ENCODE measurements at regions not wholly inside any gene's neighbourhood (a gene's known extent, or its start where the extent isn't known, plus 50 kb on each side); places are given as distances from the start of the nearest gene placed in this dataset.
"Not testable (repeated sequence)": the region's sequence is repeated elsewhere in the genome, so short reads cannot be mapped to it uniquely, and the experiment has no call there.

GRCh38 chr5:112472614-112473013, 53.5 kb upstream of the EPB41L4A start:
- Histone ChIP-seq H3K36me3 (ENCODE audit: control insufficient read depth in 1 of 2, insufficient read depth in 2 of 2, low read length in 2 of 2) (no peaks in the 10 kb centered on the region), H3K9me3 (ENCODE audit: control insufficient read depth in 1 of 2, low read length in 2 of 2) (no peaks in the 10 kb centered on the region), H3K4me1 (ENCODE audit: control insufficient read depth in 1 of 2, insufficient read depth in 2 of 2, low read length in 2 of 2) (no peaks in the 10 kb centered on the region), H3K4me3 (ENCODE audit: low read depth in 1 of 2, low read length in 2 of 2) (no peak overlapping the region), H3K27ac (ENCODE audit: low read depth, low read length) (no peak overlapping the region), H3K27me3 (ENCODE audit: control insufficient read depth in 1 of 2, insufficient read depth in 2 of 2, low read length in 2 of 2) (no peaks in the 10 kb centered on the region), H3K9ac (ENCODE audit: low read depth in 1 of 2, low read length in 2 of 2) (no peak overlapping the region)

- Histone ChIP-seq H3K4me1 (ENCODE audit: control insufficient read depth in 1 of 2, insufficient read depth in 2 of 2, low read length in 2 of 2) (no peaks in the 10 kb centered on the region), H3K36me3 (ENCODE audit: control insufficient read depth in 1 of 2, insufficient read depth in 2 of 2, low read length in 2 of 2) (no peaks in the 10 kb centered on the region), H3K9ac (ENCODE audit: low read depth in 1 of 2, low read length in 2 of 2) (no peak overlapping the region), H3K4me3 (ENCODE audit: low read depth in 1 of 2, low read length in 2 of 2) (no peak overlapping the region), H3K27ac (ENCODE audit: low read depth, low read length) (no peak overlapping the region), H3K27me3 (ENCODE audit: control insufficient read depth in 1 of 2, insufficient read depth in 2 of 2, low read length in 2 of 2) (no peaks in the 10 kb centered on the region), H3K9me3 (ENCODE audit: control insufficient read depth in 1 of 2, low read length in 2 of 2) (no peaks in the 10 kb centered on the region)
These were observed 54.9 kb upstream of the EPB41L4A start for GRCh38 chr5:112473989-112474388.

GRCh38 chr5:112475747-112476365, 56.8 kb upstream of the EPB41L4A start:
- H3K9me3 ChIP-seq (ENCODE audit: control insufficient read depth in 1 of 2, low read length in 2 of 2) = no peaks in the 10 kb centered on the region
- H3K4me1 ChIP-seq (ENCODE audit: control insufficient read depth in 1 of 2, insufficient read depth in 2 of 2, low read length in 2 of 2) = no peaks in the 10 kb centered on the region
- H3K27me3 ChIP-seq (ENCODE audit: control insufficient read depth in 1 of 2, insufficient read depth in 2 of 2, low read length in 2 of 2) = no peaks in the 10 kb centered on the region
- no peak overlapping the region for H3K4me3 ChIP-seq (ENCODE audit: low read depth in 1 of 2, low read length in 2 of 2)
- H3K27ac ChIP-seq (ENCODE audit: low read depth, low read length) = no peak overlapping the region
- H3K9ac ChIP-seq (ENCODE audit: low read depth in 1 of 2, low read length in 2 of 2) = no peak overlapping the region
- no peaks in the 10 kb centered on the region for H3K36me3 ChIP-seq (ENCODE audit: control insufficient read depth in 1 of 2, insufficient read depth in 2 of 2, low read length in 2 of 2)

- Histone ChIP-seq H3K4me1 (ENCODE audit: control insufficient read depth in 1 of 2, insufficient read depth in 2 of 2, low read length in 2 of 2) (no peaks in the 10 kb centered on the region), H3K4me3 (ENCODE audit: low read depth in 1 of 2, low read length in 2 of 2) (no peak overlapping the region), H3K27ac (ENCODE audit: low read depth, low read length) (no peak overlapping the region), H3K27me3 (ENCODE audit: control insufficient read depth in 1 of 2, insufficient read depth in 2 of 2, low read length in 2 of 2) (no peaks in the 10 kb centered on the region), H3K36me3 (ENCODE audit: control insufficient read depth in 1 of 2, insufficient read depth in 2 of 2, low read length in 2 of 2) (no peaks in the 10 kb centered on the region), H3K9ac (ENCODE audit: low read depth in 1 of 2, low read length in 2 of 2) (no peak overlapping the region), H3K9me3 (ENCODE audit: control insufficient read depth in 1 of 2, low read length in 2 of 2) (peaks cover 0 to 3% of the 10 kb centered on the region in 2 donors)
These were observed 60.3 kb upstream of the EPB41L4A start for GRCh38 chr5:112479418-112479817.

GRCh38 chr5:112480501-112480900, 61.4 kb upstream of the EPB41L4A start:
- Histone ChIP-seq H3K36me3 (ENCODE audit: control insufficient read depth in 1 of 2, insufficient read depth in 2 of 2, low read length in 2 of 2) (no peaks in the 10 kb centered on the region), H3K4me1 (ENCODE audit: control insufficient read depth in 1 of 2, insufficient read depth in 2 of 2, low read length in 2 of 2) (no peaks in the 10 kb centered on the region), H3K4me3 (ENCODE audit: low read depth in 1 of 2, low read length in 2 of 2) (no peak overlapping the region), H3K9me3 (ENCODE audit: control insufficient read depth in 1 of 2, low read length in 2 of 2) (peaks cover 0 to 3% of the 10 kb centered on the region in 2 donors), H3K27me3 (ENCODE audit: control insufficient read depth in 1 of 2, insufficient read depth in 2 of 2, low read length in 2 of 2) (no peaks in the 10 kb centered on the region), H3K27ac (ENCODE audit: low read depth, low read length) (no peak overlapping the region), H3K9ac (ENCODE audit: low read depth in 1 of 2, low read length in 2 of 2) (no peak overlapping the region)

- no peak overlapping the region for H3K4me3 ChIP-seq (ENCODE audit: low read depth in 1 of 2, low read length in 2 of 2)
- peaks cover 0 to 3% of the 10 kb centered on the region in 2 donors for H3K9me3 ChIP-seq (ENCODE audit: control insufficient read depth in 1 of 2, low read length in 2 of 2)
- H3K4me1 ChIP-seq (ENCODE audit: control insufficient read depth in 1 of 2, insufficient read depth in 2 of 2, low read length in 2 of 2) = no peaks in the 10 kb centered on the region
- H3K36me3 ChIP-seq (ENCODE audit: control insufficient read depth in 1 of 2, insufficient read depth in 2 of 2, low read length in 2 of 2) = no peaks in the 10 kb centered on the region
- no peak overlapping the region for H3K9ac ChIP-seq (ENCODE audit: low read depth in 1 of 2, low read length in 2 of 2)
- no peaks in the 10 kb centered on the region for H3K27me3 ChIP-seq (ENCODE audit: control insufficient read depth in 1 of 2, insufficient read depth in 2 of 2, low read length in 2 of 2)
- no peak overlapping the region for H3K27ac ChIP-seq (ENCODE audit: low read depth, low read length)
These were observed 64.6 kb upstream of the EPB41L4A start for GRCh38 chr5:112483704-112484103.

GRCh38 chr5:112485934-112486355, 66.9 kb upstream of the EPB41L4A start:
- Histone ChIP-seq H3K36me3 (ENCODE audit: control insufficient read depth in 1 of 2, insufficient read depth in 2 of 2, low read length in 2 of 2) (no peaks in the 10 kb centered on the region), H3K9me3 (ENCODE audit: control insufficient read depth in 1 of 2, low read length in 2 of 2) (peaks cover 0 to 3% of the 10 kb centered on the region in 2 donors), H3K4me1 (ENCODE audit: control insufficient read depth in 1 of 2, insufficient read depth in 2 of 2, low read length in 2 of 2) (no peaks in the 10 kb centered on the region), H3K27me3 (ENCODE audit: control insufficient read depth in 1 of 2, insufficient read depth in 2 of 2, low read length in 2 of 2) (no peaks in the 10 kb centered on the region), H3K9ac (ENCODE audit: low read depth in 1 of 2, low read length in 2 of 2) (no peak overlapping the region), H3K27ac (ENCODE audit: low read depth, low read length) (no peak overlapping the region), H3K4me3 (ENCODE audit: low read depth in 1 of 2, low read length in 2 of 2) (no peak overlapping the region)

GRCh38 chr5:112491257-112491656, 72.2 kb upstream of the EPB41L4A start:
- no peak overlapping the region for H3K4me3 ChIP-seq (ENCODE audit: low read depth in 1 of 2, low read length in 2 of 2)
- H3K36me3 ChIP-seq (ENCODE audit: control insufficient read depth in 1 of 2, insufficient read depth in 2 of 2, low read length in 2 of 2) = no peaks in the 10 kb centered on the region
- H3K4me1 ChIP-seq (ENCODE audit: control insufficient read depth in 1 of 2, insufficient read depth in 2 of 2, low read length in 2 of 2) = no peaks in the 10 kb centered on the region
- no peaks in the 10 kb centered on the region for H3K27me3 ChIP-seq (ENCODE audit: control insufficient read depth in 1 of 2, insufficient read depth in 2 of 2, low read length in 2 of 2)
- no peak overlapping the region for H3K27ac ChIP-seq (ENCODE audit: low read depth, low read length)
- H3K9ac ChIP-seq (ENCODE audit: low read depth in 1 of 2, low read length in 2 of 2) = no peak overlapping the region
- no peaks in the 10 kb centered on the region for H3K9me3 ChIP-seq (ENCODE audit: control insufficient read depth in 1 of 2, low read length in 2 of 2)

- Histone ChIP-seq H3K4me1 (ENCODE audit: control insufficient read depth in 1 of 2, insufficient read depth in 2 of 2, low read length in 2 of 2) (no peaks in the 10 kb centered on the region), H3K36me3 (ENCODE audit: control insufficient read depth in 1 of 2, insufficient read depth in 2 of 2, low read length in 2 of 2) (no peaks in the 10 kb centered on the region), H3K9me3 (ENCODE audit: control insufficient read depth in 1 of 2, low read length in 2 of 2) (no peaks in the 10 kb centered on the region), H3K27ac (ENCODE audit: low read depth, low read length) (no peak overlapping the region), H3K4me3 (ENCODE audit: low read depth in 1 of 2, low read length in 2 of 2) (no peak overlapping the region), H3K27me3 (ENCODE audit: control insufficient read depth in 1 of 2, insufficient read depth in 2 of 2, low read length in 2 of 2) (no peaks in the 10 kb centered on the region), H3K9ac (ENCODE audit: low read depth in 1 of 2, low read length in 2 of 2) (no peak overlapping the region)
These were observed 73.2 kb upstream of the EPB41L4A start for GRCh38 chr5:112492291-112492690.

GRCh38 chr5:112503749-112504501, 84.8 kb upstream of the EPB41L4A start:
- not testable (repeated sequence) for H3K9ac ChIP-seq (ENCODE audit: low read depth in 1 of 2, low read length in 2 of 2); H3K36me3 ChIP-seq (ENCODE audit: control insufficient read depth in 1 of 2, insufficient read depth in 2 of 2, low read length in 2 of 2); H3K9me3 ChIP-seq (ENCODE audit: control insufficient read depth in 1 of 2, low read length in 2 of 2); H3K27ac ChIP-seq (ENCODE audit: low read depth, low read length); H3K4me3 ChIP-seq (ENCODE audit: low read depth in 1 of 2, low read length in 2 of 2); H3K27me3 ChIP-seq (ENCODE audit: control insufficient read depth in 1 of 2, insufficient read depth in 2 of 2, low read length in 2 of 2); H3K4me1 ChIP-seq (ENCODE audit: control insufficient read depth in 1 of 2, insufficient read depth in 2 of 2, low read length in 2 of 2)
